HG03571 (cell line): ENCODE measurements at regions not wholly inside any gene's neighbourhood (a gene's known extent, or its start where the extent isn't known, plus 50 kb on each side); places are given as distances from the start of the nearest gene placed in this dataset.
A peak's percentile ranks its signal among the peaks of the same experiment; 100 is the strongest.

Experiments used
- ATAC-seq: cut with Tn5 transposase; IDR thresholded peaks from one replicate; pipeline ENCODE4 v1.9.1; 2021; ENCODE audit not compliant: unreplicated experiment

- no peak for ATAC-seq
Measured at GRCh38 chr3:144362126-144362525, 390.5 kb downstream of the DIPK2A start.

GRCh38 chr3:144363856-144364255, 392.2 kb downstream of the DIPK2A start:
- no peak for ATAC-seq

- no peak for ATAC-seq
Measured at GRCh38 chr3:144364737-144365136, 393.1 kb downstream of the DIPK2A start.

GRCh38 chr3:144369129-144369879, 397.7 kb downstream of the DIPK2A start:
- no peak for ATAC-seq

GRCh38 chr3:144375088-144375487, 403.5 kb downstream of the DIPK2A start:
- ATAC-seq: no peak

- no peak for ATAC-seq
Measured at GRCh38 chr3:144380849-144381248, 409.2 kb downstream of the DIPK2A start.

- no peak for ATAC-seq
Measured at GRCh38 chr3:144381607-144382006, 410.0 kb downstream of the DIPK2A start.

GRCh38 chr3:144384241-144384979, 412.8 kb downstream of the DIPK2A start:
- ATAC-seq: no peak

GRCh38 chr3:144390786-144391185, 419.2 kb downstream of the DIPK2A start:
- no peak for ATAC-seq

- ATAC-seq: no peak
Measured at GRCh38 chr3:144391236-144391635, 419.6 kb downstream of the DIPK2A start.

- no peak for ATAC-seq
Measured at GRCh38 chr3:144394032-144394431, 422.4 kb downstream of the DIPK2A start.

GRCh38 chr3:144402430-144402829, 430.8 kb downstream of the DIPK2A start:
- ATAC-seq: no peak

GRCh38 chr3:144403040-144403457, 431.4 kb downstream of the DIPK2A start:
- no peak for ATAC-seq

GRCh38 chr3:144407335-144407734, 435.7 kb downstream of the DIPK2A start:
- no peak for ATAC-seq

- no peak for ATAC-seq
Measured at GRCh38 chr3:144409319-144409718, 437.7 kb downstream of the DIPK2A start.

- no peak for ATAC-seq
Measured at GRCh38 chr3:144413068-144413467, 441.4 kb downstream of the DIPK2A start.

GRCh38 chr3:144415492-144415891, 443.9 kb downstream of the DIPK2A start:
- ATAC-seq: no peak

- ATAC-seq: no peak
Measured at GRCh38 chr3:144424606-144425005, 453.0 kb downstream of the DIPK2A start.

- ATAC-seq: no peak
Measured at GRCh38 chr3:144426366-144426765, 454.7 kb downstream of the DIPK2A start.

- no peak for ATAC-seq
Measured at GRCh38 chr3:144426967-144427366, 455.3 kb downstream of the DIPK2A start.

GRCh38 chr3:144429719-144430121, 458.1 kb downstream of the DIPK2A start:
- ATAC-seq: peak; percentile 72

- no peak for ATAC-seq
Measured at GRCh38 chr3:144431134-144431533, 459.5 kb downstream of the DIPK2A start.
